ENCODE measurements at regions not wholly inside any gene's neighbourhood (a gene's known extent, or its start where the extent isn't known, plus 50 kb on each side); places are given as distances from the start of the nearest gene placed in this dataset.
"Not testable (repeated sequence)": the region's sequence is repeated elsewhere in the genome, so short reads cannot be mapped to it uniquely, and the experiment has no call there.

GRCh38 chr12:17572250-17572649, 517.7 kb downstream of the RERGL start:
- Histone ChIP-seq H3K36me3 (replicated peaks; ENCODE audit: insufficient read depth, low read length) (no peaks in the 10 kb centered on the region), H3K27me3 (replicated peaks; ENCODE audit: insufficient read depth, low read length) (no peaks in the 10 kb centered on the region), H3K4me3 (ENCODE audit: low read length) (no peak overlapping the region), H3K79me2 (ENCODE audit: low read length) (no peaks in the 10 kb centered on the region), H3K9ac (ENCODE audit: low read length) (no peak overlapping the region), H4K20me1 (ENCODE audit: insufficient read depth, low read length) (no peaks in the 10 kb centered on the region), H3K9me3 (replicated peaks; ENCODE audit: insufficient read depth, low read length) (no peaks in the 10 kb centered on the region), H3K27ac (ENCODE audit: low read length) (no peak overlapping the region), H3K9me2 (replicated peaks; ENCODE audit: insufficient read depth, low read length) (no peaks in the 10 kb centered on the region), H3K4me2 (ENCODE audit: low read depth, low read length) (no peak overlapping the region), H2AFZ (ENCODE audit: low read length) (no peak overlapping the region), H3F3A (ENCODE audit: insufficient read depth, low read length) (no peaks in the 10 kb centered on the region), H3K4me1 (ENCODE audit: low read length) (no peaks in the 10 kb centered on the region)
- no peak for DNase-seq
- TF ChIP-seq EZH2phosphoT487 (IDR thresholded peaks at IDR 0.05; ENCODE audit: low read length), result no peak
- TF ChIP-seq CTCF (IDR thresholded peaks at IDR 0.05; ENCODE audit: low read length), result no peak
- no peak for TF ChIP-seq EZH2 (optimal IDR thresholded peaks at IDR 0.05; ENCODE audit: low read depth, low read length)

GRCh38 chr12:17571047-17571446, 518.9 kb downstream of the RERGL start:
- H3F3A ChIP-seq (ENCODE audit: insufficient read depth, low read length), result no peaks in the 10 kb centered on the region
- no peaks in the 10 kb centered on the region for H3K27me3 ChIP-seq (replicated peaks; ENCODE audit: insufficient read depth, low read length)
- H3K4me2 ChIP-seq (ENCODE audit: low read depth, low read length), result no peak overlapping the region
- H3K4me1 ChIP-seq (ENCODE audit: low read length), result no peaks in the 10 kb centered on the region
- H3K4me3 ChIP-seq (ENCODE audit: low read length), result no peak overlapping the region
- no peak overlapping the region for H2AFZ ChIP-seq (ENCODE audit: low read length)
- H3K9me2 ChIP-seq (replicated peaks; ENCODE audit: insufficient read depth, low read length), result no peaks in the 10 kb centered on the region
- no peak for TF ChIP-seq EZH2phosphoT487 (IDR thresholded peaks at IDR 0.05; ENCODE audit: low read length)
- no peaks in the 10 kb centered on the region for H3K36me3 ChIP-seq (replicated peaks; ENCODE audit: insufficient read depth, low read length)
- no peak overlapping the region for H3K9ac ChIP-seq (ENCODE audit: low read length)
- H3K27ac ChIP-seq (ENCODE audit: low read length), result no peak overlapping the region
- no peaks in the 10 kb centered on the region for H3K9me3 ChIP-seq (replicated peaks; ENCODE audit: insufficient read depth, low read length)
- H3K79me2 ChIP-seq (ENCODE audit: low read length), result no peaks in the 10 kb centered on the region
- H4K20me1 ChIP-seq (ENCODE audit: insufficient read depth, low read length), result no peaks in the 10 kb centered on the region
- DNase-seq, result no peak

- not testable (repeated sequence) for H3K9me2 ChIP-seq (replicated peaks; ENCODE audit: insufficient read depth, low read length); H3K79me2 ChIP-seq (ENCODE audit: low read length); H3K9ac ChIP-seq (ENCODE audit: low read length); H3K9me3 ChIP-seq (replicated peaks; ENCODE audit: insufficient read depth, low read length); H3K27ac ChIP-seq (ENCODE audit: low read length); H3K4me3 ChIP-seq (ENCODE audit: low read length); H3K4me2 ChIP-seq (ENCODE audit: low read depth, low read length); H3K4me1 ChIP-seq (ENCODE audit: low read length); H3F3A ChIP-seq (ENCODE audit: insufficient read depth, low read length); H2AFZ ChIP-seq (ENCODE audit: low read length); H3K27me3 ChIP-seq (replicated peaks; ENCODE audit: insufficient read depth, low read length); H4K20me1 ChIP-seq (ENCODE audit: insufficient read depth, low read length); DNase-seq; H3K36me3 ChIP-seq (replicated peaks; ENCODE audit: insufficient read depth, low read length)
Observed at GRCh38 chr12:17564630-17565029, 525.4 kb downstream of the RERGL start.

GRCh38 chr12:17550011-17550410, 540.0 kb downstream of the RERGL start:
- no peak for TF ChIP-seq EZH2 (optimal IDR thresholded peaks at IDR 0.05; ENCODE audit: low read depth, low read length)
- TF ChIP-seq CTCF (IDR thresholded peaks at IDR 0.05; ENCODE audit: low read length), result no peak
- TF ChIP-seq EZH2phosphoT487 (IDR thresholded peaks at IDR 0.05; ENCODE audit: low read length), result no peak

More at GRCh38 chr12:17550011-17550410, 540.0 kb downstream of the RERGL start:
- no peaks in the 10 kb centered on the region for H3F3A ChIP-seq (ENCODE audit: insufficient read depth, low read length)
- H3K4me3 ChIP-seq (ENCODE audit: low read length), result no peak overlapping the region
- no peaks in the 10 kb centered on the region for H3K9me3 ChIP-seq (replicated peaks; ENCODE audit: insufficient read depth, low read length)
- H3K27me3 ChIP-seq (replicated peaks; ENCODE audit: insufficient read depth, low read length), result no peaks in the 10 kb centered on the region
- H4K20me1 ChIP-seq (ENCODE audit: insufficient read depth, low read length), result no peaks in the 10 kb centered on the region
- H3K9me2 ChIP-seq (replicated peaks; ENCODE audit: insufficient read depth, low read length), result no peaks in the 10 kb centered on the region
- no peaks in the 10 kb centered on the region for H3K36me3 ChIP-seq (replicated peaks; ENCODE audit: insufficient read depth, low read length)
- no peaks in the 10 kb centered on the region for H3K4me1 ChIP-seq (ENCODE audit: low read length)
- no peak overlapping the region for H3K27ac ChIP-seq (ENCODE audit: low read length)
- no peak overlapping the region for H3K9ac ChIP-seq (ENCODE audit: low read length)
- H2AFZ ChIP-seq (ENCODE audit: low read length), result no peak overlapping the region
- no peak overlapping the region for H3K4me2 ChIP-seq (ENCODE audit: low read depth, low read length)
- no peak for DNase-seq
- H3K79me2 ChIP-seq (ENCODE audit: low read length), result no peaks in the 10 kb centered on the region

Data from MM.1S (cell line).